ENCODE measurements at regions not wholly inside any gene's neighbourhood (a gene's known extent, or its start where the extent isn't known, plus 50 kb on each side); places are given as distances from the start of the nearest gene placed in this dataset.

- DNase-seq (ENCODE audit: extremely low spot score, unreplicated experiment) = no peak
- Mint-ChIP-seq H3K9me3 (no peaks in the 10 kb centered on the region), H3K27me3 (no peaks in the 10 kb centered on the region), H3K27ac (no peak overlapping the region), H3K4me3 (no peak overlapping the region), H3K36me3 (no peaks in the 10 kb centered on the region), H3K4me1 (ENCODE audit: unreplicated experiment) (no peaks in the 10 kb centered on the region)
- TF ChIP-seq, protein P1, sequence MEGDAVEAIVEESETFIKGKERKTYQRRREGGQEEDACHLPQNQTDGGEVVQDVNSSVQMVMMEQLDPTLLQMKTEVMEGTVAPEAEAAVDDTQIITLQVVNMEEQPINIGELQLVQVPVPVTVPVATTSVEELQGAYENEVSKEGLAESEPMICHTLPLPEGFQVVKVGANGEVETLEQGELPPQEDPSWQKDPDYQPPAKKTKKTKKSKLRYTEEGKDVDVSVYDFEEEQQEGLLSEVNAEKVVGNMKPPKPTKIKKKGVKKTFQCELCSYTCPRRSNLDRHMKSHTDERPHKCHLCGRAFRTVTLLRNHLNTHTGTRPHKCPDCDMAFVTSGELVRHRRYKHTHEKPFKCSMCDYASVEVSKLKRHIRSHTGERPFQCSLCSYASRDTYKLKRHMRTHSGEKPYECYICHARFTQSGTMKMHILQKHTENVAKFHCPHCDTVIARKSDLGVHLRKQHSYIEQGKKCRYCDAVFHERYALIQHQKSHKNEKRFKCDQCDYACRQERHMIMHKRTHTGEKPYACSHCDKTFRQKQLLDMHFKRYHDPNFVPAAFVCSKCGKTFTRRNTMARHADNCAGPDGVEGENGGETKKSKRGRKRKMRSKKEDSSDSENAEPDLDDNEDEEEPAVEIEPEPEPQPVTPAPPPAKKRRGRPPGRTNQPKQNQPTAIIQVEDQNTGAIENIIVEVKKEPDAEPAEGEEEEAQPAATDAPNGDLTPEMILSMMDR (conservative IDR thresholded peaks at IDR 0.05) = no peak
Measured at GRCh38 chr3:34868935-34869334, 770.4 kb upstream of the ARPP21 start.

GRCh38 chr3:34869696-34870095 is 769.6 kb upstream of the ARPP21 start:
- TF ChIP-seq, protein P1 (conservative IDR thresholded peaks at IDR 0.05) = no peak
- Mint-ChIP-seq H3K27me3 (no peaks in the 10 kb centered on the region), H3K36me3 (no peaks in the 10 kb centered on the region), H3K4me3 (no peak overlapping the region), H3K9me3 (no peaks in the 10 kb centered on the region), H3K4me1 (ENCODE audit: unreplicated experiment) (no peaks in the 10 kb centered on the region), H3K27ac (no peak overlapping the region)
- no peak for DNase-seq (ENCODE audit: extremely low spot score, unreplicated experiment)

- TF ChIP-seq, protein P1 (conservative IDR thresholded peaks at IDR 0.05) = no peak
- Mint-ChIP-seq H3K9me3 (no peaks in the 10 kb centered on the region), H3K36me3 (no peaks in the 10 kb centered on the region), H3K27ac (no peak overlapping the region), H3K4me3 (no peak overlapping the region), H3K4me1 (ENCODE audit: unreplicated experiment) (no peaks in the 10 kb centered on the region), H3K27me3 (no peaks in the 10 kb centered on the region)
- DNase-seq (ENCODE audit: extremely low spot score, unreplicated experiment) = no peak
Measured at GRCh38 chr3:34872406-34872805, 766.9 kb upstream of the ARPP21 start.

DNA sequence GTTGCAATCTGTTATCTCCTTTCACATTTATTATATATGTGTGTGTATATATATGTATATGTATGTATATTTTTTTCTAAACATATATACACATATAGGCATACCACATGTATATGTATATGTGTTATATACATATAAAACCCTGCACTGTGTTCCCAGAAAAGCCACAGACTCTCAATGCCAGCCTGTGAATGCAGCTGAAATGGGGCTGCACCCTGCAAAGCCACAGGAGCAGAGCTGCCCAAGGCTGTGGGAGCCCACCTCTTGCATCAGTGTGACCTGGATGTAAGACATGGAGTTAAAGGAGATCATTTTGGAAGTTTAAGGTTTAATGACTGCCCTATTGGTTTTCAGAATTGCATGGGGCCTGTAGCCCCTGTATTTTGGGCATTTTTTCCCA is 762.3 kb upstream of the ARPP21 start:
- Mint-ChIP-seq H3K27ac (no peak overlapping the region), H3K4me3 (no peak overlapping the region), H3K9me3 (no peaks in the 10 kb centered on the region), H3K4me1 (ENCODE audit: unreplicated experiment) (no peaks in the 10 kb centered on the region), H3K27me3 (no peaks in the 10 kb centered on the region), H3K36me3 (no peaks in the 10 kb centered on the region)
- TF ChIP-seq, protein P1 (conservative IDR thresholded peaks at IDR 0.05) = no peak
- DNase-seq (ENCODE audit: extremely low spot score, unreplicated experiment) = no peak

- Mint-ChIP-seq H3K9me3 (no peaks in the 10 kb centered on the region), H3K4me1 (ENCODE audit: unreplicated experiment) (no peaks in the 10 kb centered on the region), H3K27ac (no peak overlapping the region), H3K4me3 (no peak overlapping the region), H3K36me3 (no peaks in the 10 kb centered on the region), H3K27me3 (no peaks in the 10 kb centered on the region)
- TF ChIP-seq, protein P1 (conservative IDR thresholded peaks at IDR 0.05) = no peak
- DNase-seq (ENCODE audit: extremely low spot score, unreplicated experiment) = no peak
Measured at GRCh38 chr3:34878488-34878887, 760.8 kb upstream of the ARPP21 start.

- H3K4me3 Mint-ChIP-seq = no peak overlapping the region
- no peak overlapping the region for H3K27ac Mint-ChIP-seq
- DNase-seq (ENCODE audit: extremely low spot score, unreplicated experiment) = no peak
- no peaks in the 10 kb centered on the region for H3K9me3 Mint-ChIP-seq
- TF ChIP-seq, protein P1 (conservative IDR thresholded peaks at IDR 0.05) = no peak
- H3K36me3 Mint-ChIP-seq = no peaks in the 10 kb centered on the region
- H3K27me3 Mint-ChIP-seq = no peaks in the 10 kb centered on the region
- no peaks in the 10 kb centered on the region for H3K4me1 Mint-ChIP-seq (ENCODE audit: unreplicated experiment)
Measured at GRCh38 chr3:34881026-34881425, 758.3 kb upstream of the ARPP21 start.

Data from type B pancreatic cell (in vitro differentiated cells).